GM13976 (cell line): ENCODE measurements at regions not wholly inside any gene's neighbourhood (a gene's known extent, or its start where the extent isn't known, plus 50 kb on each side); places are given as distances from the start of the nearest gene placed in this dataset.

Experiments
- DNase-seq: peaks from one replicate; pipeline ENCODE4 v3.0.0; 2012; ENCODE audit warnings: low spot score
- CTCF ChIP-seq: IDR thresholded peaks from 2 replicates; pipeline ENCODE4 v1.5.1; 2012; ENCODE audit warnings: borderline replicate concordance, mild to moderate bottlenecking; ENCODE audit not compliant: insufficient read depth; ENCODE audit errors: extremely low read depth, missing control alignments, control extremely low read depth
- in situ Hi-C: fragments of 300-500 bp; cut with MboI; formaldehyde crosslinking; loops from one replicate; pipeline ENCODE4 v1.12.0; 2022; ENCODE audit warnings: low sequenced_read_pairs, mixed read lengths, inconsistent platforms; ENCODE audit not compliant: unreplicated experiment

GRCh38 chr6:147811913-147812629, 303.6 kb downstream of the SAMD5 start:
- no peak for DNase-seq
- TF ChIP-seq CTCF: no peak
- in situ Hi-C loops: no loop called here

GRCh38 chr6:147817042-147817689, 308.7 kb downstream of the SAMD5 start:
- no peak for TF ChIP-seq CTCF
- in situ Hi-C loops: no loop called here
- DNase-seq: no peak

GRCh38 chr6:147820520-147820919, 312.0 kb downstream of the SAMD5 start:
- in situ Hi-C loops: no loop called here
- TF ChIP-seq CTCF: no peak
- DNase-seq: no peak

- no peak for DNase-seq
- no peak for TF ChIP-seq CTCF
- in situ Hi-C loops: no loop called here
Observed at GRCh38 chr6:147821295-147821897, 312.9 kb downstream of the SAMD5 start.

GRCh38 chr6:147823936-147824335, 315.4 kb downstream of the SAMD5 start:
- TF ChIP-seq CTCF: no peak
- DNase-seq: no peak
- in situ Hi-C loops: no loop called here

GRCh38 chr6:147825848-147826247, 317.4 kb downstream of the SAMD5 start:
- in situ Hi-C loops: no loop called here
- no peak for DNase-seq
- no peak for TF ChIP-seq CTCF
